Cardiac muscle cell (in vitro differentiated cells and primary cell): ENCODE measurements at regions not wholly inside any gene's neighbourhood (a gene's known extent, or its start where the extent isn't known, plus 50 kb on each side); places are given as distances from the start of the nearest gene placed in this dataset.

Source experiments
- DNase-seq, 2 donors: peaks; one replicate each; pipeline versions ENCODE4 v3.0.0 to v3.0.0-alpha.2; 2010 to 2017; ENCODE audit warnings: low read depth in 1 of 2, low spot score in 1 of 2
- H3K27ac ChIP-seq: fragments of 200-600 bp; sonication (generic); 2 replicates; pipeline ENCODE4 v1.5.1; 2016
- H3K27me3 ChIP-seq: fragments of 200-600 bp; sonication (generic); 2 replicates; pipeline ENCODE4 v1.6.0; 2016; ENCODE audit warnings: control low read depth
- H3K36me3 ChIP-seq: fragments of 200-600 bp; sonication (generic); 2 replicates; pipeline ENCODE4 v1.5.1; 2016; ENCODE audit warnings: control low read depth
- H3K4me1 ChIP-seq: fragments of 200-600 bp; sonication (generic); 2 replicates; pipeline ENCODE4 v1.8.1; 2017; ENCODE audit warnings: low read depth, mild to moderate bottlenecking, mixed run types
- H3K4me3 ChIP-seq: fragments of 200-600 bp; sonication (generic); 2 replicates; pipeline ENCODE4 v1.5.1; 2016; ENCODE audit warnings: mild to moderate bottlenecking
- H3K9me3 ChIP-seq: fragments of 200-600 bp; sonication (generic); 2 replicates; pipeline ENCODE4 v1.5.1; 2017; ENCODE audit warnings: low read depth, mild to moderate bottlenecking, control low read depth
- TF ChIP-seq, protein P1 (sequence below): IDR thresholded peaks from 2 replicates; pipeline ENCODE4 v1.5.1; 2012; ENCODE audit warnings: low read depth, mild to moderate bottlenecking, low read length

GRCh38 chr3:64331605-64332004, 106.3 kb upstream of the PRICKLE2 start:
- Histone ChIP-seq H3K4me3 (no peak overlapping the region), H3K27ac (no peak overlapping the region), H3K36me3 (no peaks in the 10 kb centered on the region), H3K27me3 (no peaks in the 10 kb centered on the region), H3K4me1 (no peaks in the 10 kb centered on the region), H3K9me3 (no peaks in the 10 kb centered on the region)
- TF ChIP-seq, protein P1, sequence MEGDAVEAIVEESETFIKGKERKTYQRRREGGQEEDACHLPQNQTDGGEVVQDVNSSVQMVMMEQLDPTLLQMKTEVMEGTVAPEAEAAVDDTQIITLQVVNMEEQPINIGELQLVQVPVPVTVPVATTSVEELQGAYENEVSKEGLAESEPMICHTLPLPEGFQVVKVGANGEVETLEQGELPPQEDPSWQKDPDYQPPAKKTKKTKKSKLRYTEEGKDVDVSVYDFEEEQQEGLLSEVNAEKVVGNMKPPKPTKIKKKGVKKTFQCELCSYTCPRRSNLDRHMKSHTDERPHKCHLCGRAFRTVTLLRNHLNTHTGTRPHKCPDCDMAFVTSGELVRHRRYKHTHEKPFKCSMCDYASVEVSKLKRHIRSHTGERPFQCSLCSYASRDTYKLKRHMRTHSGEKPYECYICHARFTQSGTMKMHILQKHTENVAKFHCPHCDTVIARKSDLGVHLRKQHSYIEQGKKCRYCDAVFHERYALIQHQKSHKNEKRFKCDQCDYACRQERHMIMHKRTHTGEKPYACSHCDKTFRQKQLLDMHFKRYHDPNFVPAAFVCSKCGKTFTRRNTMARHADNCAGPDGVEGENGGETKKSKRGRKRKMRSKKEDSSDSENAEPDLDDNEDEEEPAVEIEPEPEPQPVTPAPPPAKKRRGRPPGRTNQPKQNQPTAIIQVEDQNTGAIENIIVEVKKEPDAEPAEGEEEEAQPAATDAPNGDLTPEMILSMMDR: no peak
- DNase-seq: no peak

GRCh38 chr3:64329037-64329436, 103.8 kb upstream of the PRICKLE2 start:
- TF ChIP-seq, protein P1: no peak
- Histone ChIP-seq H3K9me3 (no peaks in the 10 kb centered on the region), H3K4me1 (no peaks in the 10 kb centered on the region), H3K27me3 (no peaks in the 10 kb centered on the region), H3K27ac (no peak overlapping the region), H3K36me3 (no peaks in the 10 kb centered on the region), H3K4me3 (no peak overlapping the region)
- peak in 1 of 2 donors; percentile 38 for DNase-seq

- DNase-seq: peak in 1 of 2 donors; percentile 78
- Histone ChIP-seq H3K4me1 (no peaks in the 10 kb centered on the region), H3K4me3 (no peak overlapping the region), H3K27ac (no peak overlapping the region), H3K9me3 (no peaks in the 10 kb centered on the region), H3K36me3 (no peaks in the 10 kb centered on the region), H3K27me3 (no peaks in the 10 kb centered on the region)
- TF ChIP-seq, protein P1: no peak
These were observed 102.0 kb upstream of the PRICKLE2 start for GRCh38 chr3:64327100-64327804.

DNA sequence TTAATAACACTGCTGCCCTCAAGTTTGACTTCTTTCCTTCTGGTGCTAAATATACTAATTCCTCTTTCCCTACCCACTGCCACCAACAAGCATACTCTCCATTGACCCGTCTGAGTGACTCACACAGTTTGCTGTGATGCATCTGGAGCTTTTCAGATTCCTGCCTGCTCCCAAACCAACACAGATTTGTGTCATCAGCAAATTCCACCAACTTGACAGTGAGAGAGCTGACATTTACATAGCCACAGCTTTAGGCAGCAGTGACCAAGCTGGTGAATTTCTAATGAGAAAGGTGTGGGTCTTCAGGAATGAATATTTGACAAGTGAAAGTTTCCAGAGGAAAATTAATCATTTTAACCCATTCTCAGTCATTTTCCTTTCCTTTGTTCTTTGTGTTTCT, 96.5 kb upstream of the PRICKLE2 start:
- Histone ChIP-seq H3K27ac (no peak overlapping the region), H3K9me3 (no peaks in the 10 kb centered on the region), H3K36me3 (no peaks in the 10 kb centered on the region), H3K27me3 (no peaks in the 10 kb centered on the region), H3K4me1 (peaks cover 4% of the 10 kb centered on the region), H3K4me3 (no peak overlapping the region)
- TF ChIP-seq, protein P1: no peak
- peak; percentile 39 to 68 for DNase-seq

GRCh38 chr3:64319391-64319790, 94.1 kb upstream of the PRICKLE2 start:
- DNase-seq: no peak

More at GRCh38 chr3:64319391-64319790, 94.1 kb upstream of the PRICKLE2 start:
- TF ChIP-seq, protein P1: peak; percentile 7
- Histone ChIP-seq H3K27ac (no peak overlapping the region), H3K4me1 (peaks cover 4% of the 10 kb centered on the region), H3K9me3 (no peaks in the 10 kb centered on the region), H3K4me3 (no peak overlapping the region), H3K36me3 (no peaks in the 10 kb centered on the region), H3K27me3 (no peaks in the 10 kb centered on the region)
